ENCODE measurements at regions not wholly inside any gene's neighbourhood (a gene's known extent, or its start where the extent isn't known, plus 50 kb on each side); places are given as distances from the start of the nearest gene placed in this dataset.

GRCh38 chrX:69277369-69277990, 112.2 kb upstream of the PJA1 start:
- no peak for TF ChIP-seq CTCF (conservative IDR thresholded peaks at IDR 0.05)
- no peak for TF ChIP-seq EZH2 (IDR thresholded peaks at IDR 0.05; ENCODE audit: low read depth)

All from PC-9 (cell line).